ENCODE measurements at regions not wholly inside any gene's neighbourhood (a gene's known extent, or its start where the extent isn't known, plus 50 kb on each side); places are given as distances from the start of the nearest gene placed in this dataset.

DNA sequence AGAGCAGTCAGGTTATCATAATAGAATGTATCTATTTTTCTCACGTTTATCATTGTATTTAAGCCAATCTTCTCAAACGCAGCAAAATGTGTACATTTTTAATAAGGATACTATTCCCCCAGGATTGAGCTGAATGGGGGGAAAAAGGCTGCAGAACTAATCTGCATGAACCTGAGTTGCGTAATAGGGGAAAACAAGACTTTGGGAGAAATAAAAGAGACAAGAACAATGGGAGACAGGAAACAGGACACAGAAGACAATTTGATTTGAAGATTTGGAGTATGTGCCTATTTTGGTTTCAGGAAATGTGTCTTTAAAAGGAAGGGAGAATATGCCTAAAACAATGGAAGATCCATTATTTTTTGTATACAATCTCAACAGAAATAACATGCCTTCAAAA, 844.5 kb downstream of the DIAPH3 start:
- H3K4me1 ChIP-seq (ENCODE audit: control insufficient read depth, insufficient read depth, low read length) = no peaks in the 10 kb centered on the region
- no peak for DNase-seq (ENCODE audit: low read depth, low spot score)
- POLR2A ChIA-PET = no interaction called here
- no peaks in the 10 kb centered on the region for H3K27me3 ChIP-seq (replicated peaks in 1 of 2; ENCODE audit: control insufficient read depth in 2 of 2, insufficient read depth in 2 of 2, low read length in 1 of 2)
- 19% methylated on average over 3 of the region's 3 CpGs for WGBS (ENCODE audit: insufficient coverage, insufficient replicate concordance, low lambda C conversion rate, missing lambda C conversion rate)
- RAD21 ChIA-PET (ENCODE audit: unreplicated experiment) = interaction anchor here (2.0 kb wide), 1 partner anchor 1694 kb away, joined by 14 read pairs; no protein-coding TSS in a partner anchor
- no peak overlapping the region for H3K4me3 ChIP-seq
- ATAC-seq = no peak
- no peaks in the 10 kb centered on the region for H3K79me2 ChIP-seq (ENCODE audit: control insufficient read depth, insufficient read depth, low read length)
- H4K20me1 ChIP-seq (ENCODE audit: control insufficient read depth, insufficient read depth) = no peaks in the 10 kb centered on the region
- H3K9ac ChIP-seq (ENCODE audit: control insufficient read depth, insufficient read depth, low read length) = no peak overlapping the region
- no peak for TF ChIP-seq IKZF1 (conservative IDR thresholded peaks at IDR 0.05)
- H3K4me2 ChIP-seq (ENCODE audit: control insufficient read depth, insufficient read depth) = no peak overlapping the region
- intact Hi-C loops (cut with micrococcal nuclease; ENCODE audit: unreplicated experiment) (loop anchor here (5.0 kb wide), 1 partner anchor 1392 kb away; no protein-coding TSS in a partner anchor), in situ Hi-C loops (cut with MboI) (loop anchor here (5.0 kb wide), 1 partner anchor 1687 kb away; the partner anchor contains the start of gene PCDH17)
- H3K27ac ChIP-seq (ENCODE audit: control insufficient read depth, insufficient read depth) = no peak overlapping the region
- no peaks in the 10 kb centered on the region for H3K9me3 ChIP-seq (replicated peaks; ENCODE audit: control insufficient read depth, insufficient read depth, low read length)
- SMC1A ChIA-PET (ENCODE audit: uncharacterized antibody, unreplicated experiment) = interaction anchor here (1.3 to 6.1 kb wide), 3 partner anchors 41 to 1692 kb away, joined by 3 to 71 read pairs (median 4); no protein-coding TSS in a partner anchor
- CTCF ChIA-PET = interaction anchor here (0.8 to 5.7 kb wide), 9 partner anchors 10 to 1737 kb away, joined by 3 to 91 read pairs (median 3); no protein-coding TSS in a partner anchor
- no peak overlapping the region for H2AFZ ChIP-seq (ENCODE audit: control insufficient read depth, low read depth, low read length)
- no peak for FAIRE-seq
- H3K36me3 ChIP-seq (ENCODE audit: control insufficient read depth in 2 of 2, insufficient read depth in 2 of 2, low read length in 1 of 2) = no peaks in the 10 kb centered on the region
- no TSS peak for BruUV-seq (replicated peaks)

DNA sequence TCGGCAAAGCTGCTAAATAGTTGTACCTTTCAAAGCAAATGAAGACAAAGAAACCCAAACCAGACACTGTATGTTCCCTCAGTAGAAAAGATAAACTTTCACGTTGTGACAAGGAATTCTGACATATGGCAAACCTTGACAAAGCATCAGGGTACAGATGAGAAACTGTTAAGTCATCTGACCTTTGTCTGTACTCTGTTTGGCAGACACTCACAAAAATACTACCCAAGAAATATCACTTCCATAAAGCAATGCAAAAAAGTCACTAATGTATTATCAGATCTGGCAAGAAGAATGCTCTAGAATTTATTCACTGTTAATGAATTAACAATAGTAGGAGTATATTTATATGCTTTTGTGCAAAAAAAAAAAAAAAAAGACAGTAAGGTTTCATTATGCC, 843.7 kb downstream of the DIAPH3 start:
- no TSS peak for BruUV-seq (replicated peaks)
- ATAC-seq = no peak
- POLR2A ChIA-PET = no interaction called here
- no peaks in the 10 kb centered on the region for H4K20me1 ChIP-seq (ENCODE audit: control insufficient read depth, insufficient read depth)
- in situ Hi-C loops (cut with MboI) (no loop called here), intact Hi-C loops (cut with micrococcal nuclease; ENCODE audit: unreplicated experiment) (no loop called here)
- RAD21 ChIA-PET (ENCODE audit: unreplicated experiment) = interaction anchor here (0.6 to 2.0 kb wide), 2 partner anchors 905 to 1695 kb away, joined by 3 to 14 read pairs; no protein-coding TSS in a partner anchor
- no peaks in the 10 kb centered on the region for H3K79me2 ChIP-seq (ENCODE audit: control insufficient read depth, insufficient read depth, low read length)
- no peaks in the 10 kb centered on the region for H3K36me3 ChIP-seq (ENCODE audit: control insufficient read depth in 2 of 2, insufficient read depth in 2 of 2, low read length in 1 of 2)
- H3K4me2 ChIP-seq (ENCODE audit: control insufficient read depth, insufficient read depth) = no peak overlapping the region
- no peak overlapping the region for H2AFZ ChIP-seq (ENCODE audit: control insufficient read depth, low read depth, low read length)
- SMC1A ChIA-PET (ENCODE audit: uncharacterized antibody, unreplicated experiment) = interaction anchor here (1.3 kb wide), 1 partner anchor 41 kb away, joined by 3 read pairs; no protein-coding TSS in a partner anchor
- no peak overlapping the region for H3K9ac ChIP-seq (ENCODE audit: control insufficient read depth, insufficient read depth, low read length)
- FAIRE-seq = no peak
- no peaks in the 10 kb centered on the region for H3K4me1 ChIP-seq (ENCODE audit: control insufficient read depth, insufficient read depth, low read length)
- H3K9me3 ChIP-seq (replicated peaks; ENCODE audit: control insufficient read depth, insufficient read depth, low read length) = no peaks in the 10 kb centered on the region
- 30% methylated on average over 2 of the region's 2 CpGs for WGBS (ENCODE audit: insufficient coverage, insufficient replicate concordance, low lambda C conversion rate, missing lambda C conversion rate)
- DNase-seq (ENCODE audit: low read depth, low spot score) = no peak
- no peaks in the 10 kb centered on the region for H3K27me3 ChIP-seq (replicated peaks in 1 of 2; ENCODE audit: control insufficient read depth in 2 of 2, insufficient read depth in 2 of 2, low read length in 1 of 2)
- CTCF ChIA-PET = interaction anchor here (5.7 kb wide), 1 partner anchor 1694 kb away, joined by 91 read pairs; no protein-coding TSS in a partner anchor
- no peak overlapping the region for H3K4me3 ChIP-seq
- no peak overlapping the region for H3K27ac ChIP-seq (ENCODE audit: control insufficient read depth, insufficient read depth)
- TF ChIP-seq PML (IDR thresholded peaks at IDR 0.05; ENCODE audit: low read length) (no peak), EP300 (IDR thresholded peaks at IDR 0.05; ENCODE audit: borderline replicate concordance in 1 of 2, control insufficient read depth in 1 of 2, low read depth in 2 of 2, low read length in 2 of 2) (no peak), ZBED1 (IDR thresholded peaks at IDR 0.05; ENCODE audit: borderline replicate concordance) (no peak), NR2F1 (conservative IDR thresholded peaks at IDR 0.05) (no peak), ZNF384 (IDR thresholded peaks at IDR 0.05; ENCODE audit: borderline replicate concordance, low read depth, low read length) (no peak), PAX5 (IDR thresholded peaks at IDR 0.05; ENCODE audit: borderline replicate concordance, low read depth, low read length) (no peak), TCF7 (IDR thresholded peaks at IDR 0.05; ENCODE audit: borderline replicate concordance) (no peak), GABPA (IDR thresholded peaks at IDR 0.05; ENCODE audit: low read depth) (no peak), STAT1 (conservative IDR thresholded peaks at IDR 0.05) (no peak), POU2F2 (IDR thresholded peaks at IDR 0.05; ENCODE audit: borderline replicate concordance, low read depth, low read length) (no peak)
- TF ChIP-seq, protein P1, sequence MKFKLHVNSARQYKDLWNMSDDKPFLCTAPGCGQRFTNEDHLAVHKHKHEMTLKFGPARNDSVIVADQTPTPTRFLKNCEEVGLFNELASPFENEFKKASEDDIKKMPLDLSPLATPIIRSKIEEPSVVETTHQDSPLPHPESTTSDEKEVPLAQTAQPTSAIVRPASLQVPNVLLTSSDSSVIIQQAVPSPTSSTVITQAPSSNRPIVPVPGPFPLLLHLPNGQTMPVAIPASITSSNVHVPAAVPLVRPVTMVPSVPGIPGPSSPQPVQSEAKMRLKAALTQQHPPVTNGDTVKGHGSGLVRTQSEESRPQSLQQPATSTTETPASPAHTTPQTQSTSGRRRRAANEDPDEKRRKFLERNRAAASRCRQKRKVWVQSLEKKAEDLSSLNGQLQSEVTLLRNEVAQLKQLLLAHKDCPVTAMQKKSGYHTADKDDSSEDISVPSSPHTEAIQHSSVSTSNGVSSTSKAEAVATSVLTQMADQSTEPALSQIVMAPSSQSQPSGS (IDR thresholded peaks at IDR 0.05; ENCODE audit: low read length) = no peak
- TF ChIP-seq, protein P2, sequence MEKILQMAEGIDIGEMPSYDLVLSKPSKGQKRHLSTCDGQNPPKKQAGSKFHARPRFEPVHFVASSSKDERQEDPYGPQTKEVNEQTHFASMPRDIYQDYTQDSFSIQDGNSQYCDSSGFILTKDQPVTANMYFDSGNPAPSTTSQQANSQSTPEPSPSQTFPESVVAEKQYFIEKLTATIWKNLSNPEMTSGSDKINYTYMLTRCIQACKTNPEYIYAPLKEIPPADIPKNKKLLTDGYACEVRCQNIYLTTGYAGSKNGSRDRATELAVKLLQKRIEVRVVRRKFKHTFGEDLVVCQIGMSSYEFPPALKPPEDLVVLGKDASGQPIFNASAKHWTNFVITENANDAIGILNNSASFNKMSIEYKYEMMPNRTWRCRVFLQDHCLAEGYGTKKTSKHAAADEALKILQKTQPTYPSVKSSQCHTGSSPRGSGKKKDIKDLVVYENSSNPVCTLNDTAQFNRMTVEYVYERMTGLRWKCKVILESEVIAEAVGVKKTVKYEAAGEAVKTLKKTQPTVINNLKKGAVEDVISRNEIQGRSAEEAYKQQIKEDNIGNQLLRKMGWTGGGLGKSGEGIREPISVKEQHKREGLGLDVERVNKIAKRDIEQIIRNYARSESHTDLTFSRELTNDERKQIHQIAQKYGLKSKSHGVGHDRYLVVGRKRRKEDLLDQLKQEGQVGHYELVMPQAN (conservative IDR thresholded peaks at IDR 0.05) = no peak
- TF ChIP-seq, protein P3, sequence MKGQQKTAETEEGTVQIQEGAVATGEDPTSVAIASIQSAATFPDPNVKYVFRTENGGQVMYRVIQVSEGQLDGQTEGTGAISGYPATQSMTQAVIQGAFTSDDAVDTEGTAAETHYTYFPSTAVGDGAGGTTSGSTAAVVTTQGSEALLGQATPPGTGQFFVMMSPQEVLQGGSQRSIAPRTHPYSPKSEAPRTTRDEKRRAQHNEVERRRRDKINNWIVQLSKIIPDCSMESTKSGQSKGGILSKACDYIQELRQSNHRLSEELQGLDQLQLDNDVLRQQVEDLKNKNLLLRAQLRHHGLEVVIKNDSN (IDR thresholded peaks at IDR 0.05; ENCODE audit: borderline replicate concordance, extremely low read length, insufficient read depth, low read depth, low read length) = no peak
